GM10266 (cell line): ENCODE measurements at regions not wholly inside any gene's neighbourhood (a gene's known extent, or its start where the extent isn't known, plus 50 kb on each side); places are given as distances from the start of the nearest gene placed in this dataset.

Experiments used
- DNase-seq: peaks from one replicate; pipeline ENCODE4 v3.0.0; 2012; ENCODE audit errors: extremely low spot score
- TF ChIP-seq, protein P1 (sequence below): IDR thresholded peaks from 2 replicates; pipeline ENCODE4 v1.5.1; 2012; ENCODE audit warnings: mild to moderate bottlenecking, low read depth; ENCODE audit not compliant: control insufficient read depth, insufficient read depth; ENCODE audit errors: missing control alignments

DNA sequence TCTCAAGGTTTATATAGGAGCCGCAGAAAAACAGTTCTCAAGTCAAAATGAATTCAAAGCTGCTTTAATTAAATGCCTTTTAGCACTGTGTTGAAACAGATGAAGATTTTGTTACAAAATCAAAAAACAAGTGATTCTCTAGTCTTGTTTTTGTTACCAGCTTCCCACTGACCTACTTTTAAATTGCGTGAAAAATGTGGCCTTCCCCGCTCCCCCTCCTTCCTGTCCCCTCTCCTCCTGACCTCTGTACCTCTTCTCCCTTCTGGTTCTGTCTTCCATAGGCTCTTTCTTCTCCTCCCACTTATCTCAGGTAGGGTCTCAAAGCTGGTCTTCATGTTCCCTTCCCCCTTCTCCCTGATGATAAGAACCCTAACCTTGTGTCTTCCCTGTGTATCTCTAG, 90.0 kb upstream of the MDM1 start:
- no peak for DNase-seq
- TF ChIP-seq, protein P1, sequence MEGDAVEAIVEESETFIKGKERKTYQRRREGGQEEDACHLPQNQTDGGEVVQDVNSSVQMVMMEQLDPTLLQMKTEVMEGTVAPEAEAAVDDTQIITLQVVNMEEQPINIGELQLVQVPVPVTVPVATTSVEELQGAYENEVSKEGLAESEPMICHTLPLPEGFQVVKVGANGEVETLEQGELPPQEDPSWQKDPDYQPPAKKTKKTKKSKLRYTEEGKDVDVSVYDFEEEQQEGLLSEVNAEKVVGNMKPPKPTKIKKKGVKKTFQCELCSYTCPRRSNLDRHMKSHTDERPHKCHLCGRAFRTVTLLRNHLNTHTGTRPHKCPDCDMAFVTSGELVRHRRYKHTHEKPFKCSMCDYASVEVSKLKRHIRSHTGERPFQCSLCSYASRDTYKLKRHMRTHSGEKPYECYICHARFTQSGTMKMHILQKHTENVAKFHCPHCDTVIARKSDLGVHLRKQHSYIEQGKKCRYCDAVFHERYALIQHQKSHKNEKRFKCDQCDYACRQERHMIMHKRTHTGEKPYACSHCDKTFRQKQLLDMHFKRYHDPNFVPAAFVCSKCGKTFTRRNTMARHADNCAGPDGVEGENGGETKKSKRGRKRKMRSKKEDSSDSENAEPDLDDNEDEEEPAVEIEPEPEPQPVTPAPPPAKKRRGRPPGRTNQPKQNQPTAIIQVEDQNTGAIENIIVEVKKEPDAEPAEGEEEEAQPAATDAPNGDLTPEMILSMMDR, result no peak

DNA sequence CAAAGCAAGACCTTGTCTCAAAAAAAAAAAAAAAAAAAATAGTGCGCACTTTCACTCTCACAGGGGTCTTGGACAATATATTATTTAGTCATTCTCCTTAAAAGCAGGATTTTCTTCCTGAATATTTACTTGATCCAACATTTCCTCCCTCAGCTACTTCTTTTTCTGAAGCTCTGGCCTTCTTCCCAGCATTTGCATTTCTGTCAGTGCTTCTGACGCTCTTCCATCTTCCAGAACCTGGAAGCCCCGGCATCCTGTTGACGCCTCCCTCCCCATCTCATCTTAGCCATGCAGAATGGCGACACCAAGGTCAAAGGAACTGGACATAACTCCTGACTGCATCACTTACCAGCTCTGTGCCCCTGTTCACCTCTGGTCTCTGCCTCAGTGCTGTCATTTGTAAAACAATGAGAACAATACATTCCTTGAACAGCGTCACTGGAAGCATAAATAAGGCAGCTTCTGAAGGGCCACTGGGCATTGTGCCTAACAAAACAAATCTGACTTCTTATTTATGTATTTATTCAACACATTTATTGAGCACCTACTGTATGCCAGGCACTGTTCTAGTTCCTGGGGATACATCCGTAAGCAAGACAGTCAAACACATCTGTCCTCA, 90.9 kb upstream of the MDM1 start:
- TF ChIP-seq, protein P1, result no peak
- no peak for DNase-seq

DNA sequence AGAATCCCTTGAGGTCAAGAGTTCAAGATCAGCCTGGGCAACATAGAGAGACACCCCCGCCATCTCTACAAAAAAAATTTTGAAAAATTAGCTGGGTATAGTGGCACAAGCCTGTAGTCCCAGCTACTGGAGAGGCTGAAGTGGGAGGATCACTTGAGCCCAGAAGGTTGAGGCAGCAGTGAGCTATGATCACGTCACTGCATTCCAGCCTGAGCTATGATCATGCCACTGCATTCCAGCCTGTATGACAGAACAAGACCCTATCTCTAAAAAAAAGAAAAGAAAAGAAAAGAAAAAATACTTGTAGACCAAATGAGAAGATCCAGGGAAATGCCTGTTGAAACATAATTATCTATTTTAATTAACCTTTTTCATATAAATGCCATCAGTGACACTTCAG, 93.8 kb upstream of the MDM1 start:
- TF ChIP-seq, protein P1, result no peak
- DNase-seq, result no peak

DNA sequence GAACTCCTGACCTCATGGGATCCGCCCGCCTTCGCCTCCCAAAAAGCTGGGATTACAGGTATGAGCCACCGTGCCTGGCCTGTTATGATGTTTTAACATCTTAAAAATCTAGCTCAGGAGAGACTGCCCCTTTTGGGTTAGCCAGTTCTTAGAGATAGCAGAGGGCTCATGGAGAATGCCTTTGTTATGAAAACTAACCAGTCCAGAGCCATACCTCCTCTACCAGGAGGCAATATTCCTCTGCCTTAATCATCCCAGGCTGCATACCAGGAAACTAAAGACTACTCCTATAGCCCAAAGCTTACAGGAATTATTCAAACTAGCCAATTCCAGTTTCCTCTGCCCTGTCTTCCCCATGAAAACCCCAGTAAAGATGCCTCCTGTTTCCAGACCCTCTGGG, 96.0 kb upstream of the MDM1 start:
- TF ChIP-seq, protein P1, result no peak
- DNase-seq, result no peak

DNA sequence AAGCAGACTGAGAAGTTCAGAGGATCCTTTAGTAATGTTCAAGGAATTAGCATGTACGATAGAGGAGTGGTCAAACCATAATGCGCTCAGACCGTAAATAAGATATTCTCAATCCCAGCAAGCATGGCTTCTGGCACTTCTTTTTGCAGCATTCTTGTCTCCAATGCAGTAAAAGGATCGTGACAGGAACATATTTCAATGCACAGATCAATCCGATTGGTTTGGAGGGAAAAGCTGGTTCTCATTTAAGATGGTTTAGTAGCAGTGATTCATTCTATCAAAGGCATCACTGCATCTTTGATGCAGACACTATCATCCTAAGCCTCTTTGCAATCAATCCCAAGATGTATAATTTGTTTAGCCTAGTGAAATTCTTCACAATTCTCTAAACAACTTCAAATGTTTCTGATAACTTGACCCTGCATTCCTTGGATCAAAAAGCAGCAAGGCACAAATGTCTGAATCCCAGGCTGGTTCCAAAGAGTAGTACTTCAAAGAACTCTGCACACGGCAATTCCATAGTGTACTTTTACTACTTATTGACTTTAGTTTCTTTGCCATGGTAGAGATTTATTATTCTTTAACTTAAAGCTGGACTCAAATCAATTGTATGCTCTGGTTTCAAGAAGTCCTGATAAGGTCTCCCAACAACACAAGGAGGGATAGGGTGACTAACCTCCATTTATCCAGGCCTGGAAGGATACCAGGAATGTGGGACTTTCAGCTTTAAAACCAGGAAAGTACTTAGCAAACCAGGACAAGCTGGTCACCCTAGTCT, 96.8 kb upstream of the MDM1 start:
- DNase-seq, result no peak
- TF ChIP-seq, protein P1, result no peak

DNA sequence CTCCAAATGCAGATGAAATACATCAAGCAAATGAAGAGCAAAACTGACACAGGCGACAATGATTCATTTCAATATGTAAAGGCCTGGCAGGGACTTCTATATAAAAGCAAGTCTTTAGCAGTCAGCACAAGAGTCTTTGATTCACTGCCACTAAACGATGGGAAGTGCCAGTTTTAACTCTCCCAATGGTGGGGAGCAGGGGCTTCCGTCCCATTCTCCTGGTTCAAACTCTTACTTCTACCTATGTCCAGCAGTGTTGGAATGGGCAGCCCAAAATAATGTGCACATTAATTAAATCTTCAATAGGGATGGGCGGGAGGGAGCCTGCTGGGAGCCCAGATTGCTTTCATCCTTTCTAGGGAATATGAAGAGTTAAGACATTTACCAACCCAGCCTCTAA, 97.5 kb upstream of the MDM1 start:
- DNase-seq, result no peak
- TF ChIP-seq, protein P1, result no peak

DNA sequence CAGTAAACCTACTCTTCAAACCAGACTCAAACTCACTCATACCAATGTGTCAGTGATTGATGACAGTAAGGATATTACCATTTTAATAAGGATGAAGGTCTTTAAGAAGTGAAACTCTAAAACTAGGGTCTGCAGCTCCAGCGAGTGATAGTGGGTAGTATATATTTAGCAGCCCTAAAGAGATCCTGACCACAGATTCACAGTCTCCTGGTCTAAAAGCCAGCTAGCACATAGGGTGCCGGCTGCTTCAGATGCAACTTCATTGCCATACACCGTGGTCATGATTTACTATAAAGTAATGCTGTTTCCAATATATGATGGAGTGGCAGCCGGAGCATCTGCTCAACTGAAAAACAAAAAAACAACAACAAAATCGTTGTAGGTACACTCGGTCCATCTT, 99.6 kb upstream of the MDM1 start:
- TF ChIP-seq, protein P1, result no peak
- DNase-seq, result no peak
